Glutamatergic neuron (in vitro differentiated cells): ENCODE measurements at regions not wholly inside any gene's neighbourhood (a gene's known extent, or its start where the extent isn't known, plus 50 kb on each side); places are given as distances from the start of the nearest gene placed in this dataset.
"Not testable (repeated sequence)": the region's sequence is repeated elsewhere in the genome, so short reads cannot be mapped to it uniquely, and the experiment has no call there.

Experiments
- DNase-seq: peaks from one replicate; pipeline ENCODE4 v3.0.0; 2022
- H3K27ac Mint-ChIP-seq: one replicate; pipeline ENCODE4 v1.8.0; 2020; ENCODE audit warnings: mild to moderate bottlenecking, mixed read lengths, inconsistent platforms; ENCODE audit not compliant: unreplicated experiment
- H3K27me3 Mint-ChIP-seq: one replicate; pipeline ENCODE4 v1.8.0; 2020; ENCODE audit warnings: mild to moderate bottlenecking, moderate library complexity, mixed read lengths, inconsistent platforms; ENCODE audit not compliant: unreplicated experiment
- H3K36me3 Mint-ChIP-seq: one replicate; pipeline ENCODE4 v1.8.0; 2020; ENCODE audit warnings: mild to moderate bottlenecking, mixed read lengths, inconsistent platforms; ENCODE audit not compliant: unreplicated experiment
- H3K4me1 Mint-ChIP-seq: one replicate; pipeline ENCODE4 v1.8.0; 2020; ENCODE audit warnings: mild to moderate bottlenecking, low read depth, mixed read lengths, inconsistent platforms; ENCODE audit not compliant: unreplicated experiment
- H3K4me3 Mint-ChIP-seq: one replicate; pipeline ENCODE4 v1.8.0; 2020; ENCODE audit warnings: mild to moderate bottlenecking, mixed read lengths, inconsistent platforms; ENCODE audit not compliant: unreplicated experiment
- H3K9me3 Mint-ChIP-seq: one replicate; pipeline ENCODE4 v1.8.0; 2020; ENCODE audit warnings: mild to moderate bottlenecking, moderate library complexity, mixed read lengths, inconsistent platforms; ENCODE audit not compliant: unreplicated experiment
- CTCF ChIP-seq: fragments of 200-600 bp; sonication (generic); IDR thresholded peaks from one replicate; pipeline ENCODE4 v1.5.0; 2021; ENCODE audit not compliant: partially characterized antibody, unreplicated experiment

GRCh38 chr16:27625050-27625697 is 75.2 kb downstream of the KATNIP start:
- Mint-ChIP-seq H3K9me3 (no peaks in the 10 kb centered on the region), H3K36me3 (peaks cover 7% of the 10 kb centered on the region), H3K27me3 (peaks cover 2% of the 10 kb centered on the region), H3K27ac (no peak overlapping the region), H3K4me1 (peaks cover 19% of the 10 kb centered on the region), H3K4me3 (no peak overlapping the region)
- no peak for TF ChIP-seq CTCF
- DNase-seq, result no peak

- no peak for TF ChIP-seq CTCF
- Mint-ChIP-seq H3K27me3 (peaks cover 2% of the 10 kb centered on the region), H3K36me3 (peaks cover 4% of the 10 kb centered on the region), H3K9me3 (no peaks in the 10 kb centered on the region), H3K4me3 (no peak overlapping the region), H3K27ac (no peak overlapping the region), H3K4me1 (peaks cover 19% of the 10 kb centered on the region)
- no peak for DNase-seq
Observed at GRCh38 chr16:27627136-27627535, 77.2 kb downstream of the KATNIP start.

- no peak for TF ChIP-seq CTCF
- H3K4me3 Mint-ChIP-seq, result no peak overlapping the region
- H3K27me3 Mint-ChIP-seq, result peaks cover 2% of the 10 kb centered on the region
- H3K4me1 Mint-ChIP-seq, result peaks cover 19% of the 10 kb centered on the region
- no peaks in the 10 kb centered on the region for H3K9me3 Mint-ChIP-seq
- no peak for DNase-seq
- H3K27ac Mint-ChIP-seq, result no peak overlapping the region
- no peaks in the 10 kb centered on the region for H3K36me3 Mint-ChIP-seq
Observed at GRCh38 chr16:27628241-27628942, 78.4 kb downstream of the KATNIP start.

- H3K9me3 Mint-ChIP-seq, H3K4me3 Mint-ChIP-seq, H3K27ac Mint-ChIP-seq, H3K36me3 Mint-ChIP-seq, H3K27me3 Mint-ChIP-seq, DNase-seq: not testable (repeated sequence)
- H3K4me1 Mint-ChIP-seq, result peaks cover 19% of the 10 kb centered on the region
Observed at GRCh38 chr16:27628943-27629462, 79.1 kb downstream of the KATNIP start.

- TF ChIP-seq CTCF, result no peak
- Mint-ChIP-seq H3K27me3 (peaks cover 2% of the 10 kb centered on the region), H3K4me3 (no peak overlapping the region), H3K4me1 (peaks cover 28% of the 10 kb centered on the region), H3K27ac (no peak overlapping the region), H3K36me3 (no peaks in the 10 kb centered on the region), H3K9me3 (no peaks in the 10 kb centered on the region)
- no peak for DNase-seq
Observed at GRCh38 chr16:27632216-27632615, 82.3 kb downstream of the KATNIP start.
